PC-9 (cell line): ENCODE measurements at regions not wholly inside any gene's neighbourhood (a gene's known extent, or its start where the extent isn't known, plus 50 kb on each side); places are given as distances from the start of the nearest gene placed in this dataset.
"Not testable (repeated sequence)": the region's sequence is repeated elsewhere in the genome, so short reads cannot be mapped to it uniquely, and the experiment has no call there.

Source experiments
- BruUV-seq: library from RNA; stranded (reverse); fragments of 400-500 nt; replicated peaks from 2 replicates; lab custom pipeline; 2021; lab: Mats Ljungman, UMichigan
- CTCF ChIA-PET: fragments of 300-600 bp; sonication (Branson Sonifier 250); formaldehyde crosslinking; loops from one replicate; lab custom pipeline; 2022; ENCODE audit warnings: antibody characterized with exemption; lab: Charles Lee
- POLR2A ChIA-PET: fragments of 300-600 bp; sonication (Branson Sonifier 250); formaldehyde crosslinking; loops from one replicate; lab custom pipeline; 2022; ENCODE audit warnings: antibody characterized with exemption; ENCODE audit not compliant: unreplicated experiment; lab: Charles Lee
- DNase-seq, 2 experiments: peaks; one replicate each; pipeline versions ENCODE4 v3.0.0 to v3.0.0-alpha.2; 2015 to 2022; ENCODE audit warnings: mixed read lengths in 1 of 2
- H2AFZ ChIP-seq: fragments of 200-600 bp; sonication (generic); 2 replicates; pipeline ENCODE4 v1.8.1; 2017; ENCODE audit warnings: antibody characterized with exemption
- H3F3A ChIP-seq: fragments of 200-600 bp; sonication (generic); 2 replicates; pipeline ENCODE4 v1.8.1; 2017; ENCODE audit warnings: antibody characterized with exemption, mild to moderate bottlenecking, low read depth; ENCODE audit not compliant: insufficient read depth
- H3K27ac ChIP-seq: fragments of 200-600 bp; sonication (generic); 2 replicates; pipeline ENCODE4 v1.6.1; 2016; ENCODE audit warnings: mixed run types
- H3K27me3 ChIP-seq: fragments of 200-600 bp; sonication (generic); 2 replicates; pipeline ENCODE4 v1.6.1; 2016; ENCODE audit warnings: low read depth, mixed run types; ENCODE audit not compliant: insufficient read depth
- H3K36me3 ChIP-seq: fragments of 200-600 bp; sonication (generic); 2 replicates; pipeline ENCODE4 v1.6.1; 2016; ENCODE audit warnings: low read depth, mixed run types
- H3K4me1 ChIP-seq: fragments of 200-600 bp; sonication (generic); replicated peaks from 2 replicates; pipeline ENCODE4 v1.6.1; 2016; ENCODE audit warnings: mixed run types; ENCODE audit not compliant: insufficient read depth
- H3K4me2 ChIP-seq: fragments of 200-600 bp; sonication (generic); 2 replicates; pipeline ENCODE4 v1.6.1; 2017; ENCODE audit warnings: mixed run types
- H3K4me3 ChIP-seq: fragments of 200-600 bp; sonication (generic); 2 replicates; pipeline ENCODE4 v1.6.1; 2016; ENCODE audit warnings: mixed run types
- H3K79me2 ChIP-seq: fragments of 200-600 bp; sonication (generic); 2 replicates; pipeline ENCODE4 v1.6.1; 2017; ENCODE audit warnings: low read depth, mixed run types
- H3K9me2 ChIP-seq: fragments of 200-600 bp; sonication (generic); 2 replicates; pipeline ENCODE4 v1.8.1; 2017; ENCODE audit warnings: mild to moderate bottlenecking; ENCODE audit not compliant: insufficient read depth
- H3K9me3 ChIP-seq: fragments of 200-600 bp; sonication (generic); 2 replicates; pipeline ENCODE4 v1.8.1; 2016; ENCODE audit warnings: low read depth; ENCODE audit not compliant: insufficient read depth
- H4K20me1 ChIP-seq: fragments of 200-600 bp; sonication (generic); 2 replicates; pipeline ENCODE4 v1.8.1; 2017; ENCODE audit not compliant: insufficient read depth
- CTCF ChIP-seq: fragments of 200-600 bp; sonication (generic); conservative IDR thresholded peaks from 2 replicates; pipeline ENCODE4 v1.6.1; 2017; ENCODE audit warnings: mixed run types, antibody characterized with exemption, mild to moderate bottlenecking, moderate library complexity
- EZH2 ChIP-seq: fragments of 200-600 bp; sonication (generic); IDR thresholded peaks from 2 replicates; pipeline ENCODE4 v1.8.0; 2017; ENCODE audit warnings: antibody characterized with exemption, low read depth
- intact Hi-C: fragments of 100-400 bp; cut with micrococcal nuclease; formaldehyde crosslinking; loops from one replicate; pipeline ENCODE4 v1.10.0; 2022; ENCODE audit not compliant: unreplicated experiment

- Histone ChIP-seq H3K27ac (no peak overlapping the region), H4K20me1 (peaks cover 27% of the 10 kb centered on the region), H3K4me2 (no peak overlapping the region), H3K4me1 (no peaks in the 10 kb centered on the region), H2AFZ (no peak overlapping the region), H3K27me3 (no peaks in the 10 kb centered on the region), H3K79me2 (no peaks in the 10 kb centered on the region), H3K4me3 (no peak overlapping the region), H3F3A (no peaks in the 10 kb centered on the region), H3K9me2 (no peaks in the 10 kb centered on the region), H3K36me3 (peaks cover 18% of the 10 kb centered on the region; the same call in 1 of the 2 replicates), H3K9me3 (no peaks in the 10 kb centered on the region)
- POLR2A ChIA-PET, result no interaction called here
- intact Hi-C loops, result no loop called here
- CTCF ChIA-PET, result interaction anchor here (1.0 kb wide), 1 partner anchor 78 kb away, joined by 4 read pairs; no protein-coding TSS in a partner anchor
- TF ChIP-seq CTCF (no peak), EZH2 (no peak)
- no TSS peak for BruUV-seq
- no peak for DNase-seq
Measured at GRCh38 chr2:242098445-242099128, 229.1 kb downstream of the RTP5 start.

- H3K4me3 ChIP-seq, H3F3A ChIP-seq, H3K36me3 ChIP-seq, H3K4me2 ChIP-seq, H3K9me2 ChIP-seq, H3K27me3 ChIP-seq, POLR2A ChIA-PET, BruUV-seq, H3K79me2 ChIP-seq, H3K27ac ChIP-seq, H3K9me3 ChIP-seq, intact Hi-C loops, H3K4me1 ChIP-seq, H2AFZ ChIP-seq, CTCF ChIA-PET, DNase-seq: not testable (repeated sequence)
- peaks cover 17% of the 10 kb centered on the region; the same call in 1 of the 2 replicates for H4K20me1 ChIP-seq
Measured at GRCh38 chr2:242103093-242103492, 233.6 kb downstream of the RTP5 start.

- DNase-seq, H3F3A ChIP-seq, H3K27ac ChIP-seq, H3K79me2 ChIP-seq, H3K4me2 ChIP-seq, BruUV-seq, H3K36me3 ChIP-seq, intact Hi-C loops, POLR2A ChIA-PET, H3K4me1 ChIP-seq, H3K27me3 ChIP-seq, H3K4me3 ChIP-seq, H3K9me3 ChIP-seq, H3K9me2 ChIP-seq, CTCF ChIA-PET, H2AFZ ChIP-seq: not testable (repeated sequence)
- H4K20me1 ChIP-seq, result peaks cover 17% of the 10 kb centered on the region; the same call in 1 of the 2 replicates
Measured at GRCh38 chr2:242104202-242104956, 234.8 kb downstream of the RTP5 start.

GRCh38 chr2:242107065-242107464 lies 237.5 kb downstream of the RTP5 start:
- CTCF ChIA-PET, H3K4me2 ChIP-seq, H3K79me2 ChIP-seq, H3K9me2 ChIP-seq, H2AFZ ChIP-seq, POLR2A ChIA-PET, DNase-seq, BruUV-seq, H3K27ac ChIP-seq, H3K9me3 ChIP-seq, H3K36me3 ChIP-seq, H3K4me3 ChIP-seq, intact Hi-C loops, H3K27me3 ChIP-seq, H3K4me1 ChIP-seq, H3F3A ChIP-seq: not testable (repeated sequence)
- peaks cover 11% of the 10 kb centered on the region; the same call in 1 of the 2 replicates for H4K20me1 ChIP-seq

- H4K20me1 ChIP-seq, H3K36me3 ChIP-seq, POLR2A ChIA-PET, H3K4me3 ChIP-seq, H3K27me3 ChIP-seq, H2AFZ ChIP-seq, H3K27ac ChIP-seq, DNase-seq, H3K4me1 ChIP-seq, intact Hi-C loops, H3K9me3 ChIP-seq, BruUV-seq, H3F3A ChIP-seq, H3K9me2 ChIP-seq, H3K4me2 ChIP-seq, H3K79me2 ChIP-seq, CTCF ChIA-PET: not testable (repeated sequence)
Measured at GRCh38 chr2:242108797-242109500, 239.4 kb downstream of the RTP5 start.

- H2AFZ ChIP-seq, H3K9me3 ChIP-seq, H3K36me3 ChIP-seq, H3K4me2 ChIP-seq, H3K79me2 ChIP-seq, H3K27ac ChIP-seq, CTCF ChIA-PET, H3F3A ChIP-seq, DNase-seq, H4K20me1 ChIP-seq, BruUV-seq, H3K4me1 ChIP-seq, H3K27me3 ChIP-seq, intact Hi-C loops, H3K9me2 ChIP-seq, H3K4me3 ChIP-seq, POLR2A ChIA-PET: not testable (repeated sequence)
Measured at GRCh38 chr2:242109819-242110218, 240.3 kb downstream of the RTP5 start.
